HEK293 (cell line): ENCODE measurements at regions not wholly inside any gene's neighbourhood (a gene's known extent, or its start where the extent isn't known, plus 50 kb on each side); places are given as distances from the start of the nearest gene placed in this dataset.

Experiments used
- CTCF ChIA-PET: fragments of 350-600 bp; formaldehyde crosslinking; extraction: SDS; loops from one replicate; lab custom pipeline; 2021; ENCODE audit warnings: antibody characterized with exemption; lab: Yijun Ruan, JAX
- POLR2A ChIA-PET: fragments of 300-600 bp; formaldehyde crosslinking; extraction: SDS; loops from one replicate; lab custom pipeline; 2020; ENCODE audit warnings: antibody characterized with exemption, inconsistent platforms; lab: Yijun Ruan, JAX
- H3K27ac ChIP-seq: fragments of 200-500 bp; sonication (Bioruptor generic); 2 replicates; pipeline ENCODE4 v1.5.1; 2014; ENCODE audit warnings: low read depth, low read length, control low read depth, inconsistent platforms; ENCODE audit errors: extremely low read depth
- H3K36me3 ChIP-seq, 2 experiments: fragments of 200-500 bp in 1 of 2; sonication (Bioruptor generic) in 1 of 2; 1 replicate in 1 of 2; 2 replicates in 1 of 2; pipeline ENCODE4 v1.5.1; 2014 to 2017; ENCODE audit warnings: inconsistent platforms in 2 of 2, low read length in 2 of 2; ENCODE audit not compliant: control insufficient read depth in 2 of 2, insufficient read depth in 1 of 2
- H3K4me1 ChIP-seq: fragments of 200-500 bp; sonication (Bioruptor generic); 2 replicates; pipeline ENCODE4 v1.5.1; 2014; ENCODE audit warnings: mild to moderate bottlenecking, low read length, inconsistent platforms; ENCODE audit not compliant: control insufficient read depth, insufficient read depth
- H3K4me3 ChIP-seq: 2 replicates; pipeline ENCODE4 v1.5.1; 2011; ENCODE audit warnings: low read depth, mild to moderate bottlenecking, control low read depth, low read length, moderate library complexity
- H3K9me3 ChIP-seq: fragments of 200-500 bp; sonication (Bioruptor generic); 2 replicates; pipeline ENCODE4 v1.5.1; 2014; ENCODE audit warnings: low read depth, low read length, inconsistent platforms; ENCODE audit not compliant: control insufficient read depth, insufficient read depth
- BCL11A ChIP-seq: fragments of 450-650 bp; formaldehyde crosslinking; IDR thresholded peaks from 2 replicates; pipeline ENCODE4 v1.5.1; 2016; ENCODE audit warnings: low read depth, missing biosample characterization, missing genetic modification characterization
- BCL11B ChIP-seq: fragments of 450-650 bp; formaldehyde crosslinking; IDR thresholded peaks from 2 replicates; pipeline ENCODE4 v1.5.1; 2016; ENCODE audit warnings: low read depth, missing biosample characterization, missing genetic modification characterization
- REPIN1 ChIP-seq: fragments of 450-650 bp; formaldehyde crosslinking; IDR thresholded peaks from 2 replicates; pipeline ENCODE4 v1.5.1; 2017; ENCODE audit warnings: missing biosample characterization, missing genetic modification characterization, low read depth
- SCRT2 ChIP-seq: fragments of 450-650 bp; formaldehyde crosslinking; IDR thresholded peaks from 2 replicates; pipeline ENCODE4 v1.5.1; 2016; ENCODE audit warnings: missing biosample characterization, missing genetic modification characterization
- SP2 ChIP-seq: fragments of 450-650 bp; formaldehyde crosslinking; IDR thresholded peaks from 2 replicates; pipeline ENCODE4 v1.5.1; 2016; ENCODE audit warnings: missing biosample characterization, missing genetic modification characterization
- ZBTB17 ChIP-seq: fragments of 450-650 bp; formaldehyde crosslinking; IDR thresholded peaks from 2 replicates; pipeline ENCODE4 v1.5.1; 2016; ENCODE audit warnings: missing biosample characterization, missing genetic modification characterization
- ZNF121 ChIP-seq: fragments of 450-650 bp; formaldehyde crosslinking; IDR thresholded peaks from 2 replicates; pipeline ENCODE4 v1.5.1; 2016; ENCODE audit warnings: missing biosample characterization, missing genetic modification characterization
- ZNF174 ChIP-seq: fragments of 450-650 bp; formaldehyde crosslinking; IDR thresholded peaks from 2 replicates; pipeline ENCODE4 v1.5.0; 2017; ENCODE audit warnings: missing biosample characterization, mild to moderate bottlenecking, missing genetic modification characterization
- ZNF175 ChIP-seq: fragments of 450-650 bp; formaldehyde crosslinking; IDR thresholded peaks from 2 replicates; pipeline ENCODE4 v1.5.1; 2016; ENCODE audit warnings: missing biosample characterization, missing genetic modification characterization
- ZNF184 ChIP-seq: fragments of 450-650 bp; IDR thresholded peaks from 2 replicates; pipeline ENCODE4 v1.5.1; 2018; ENCODE audit warnings: missing biosample characterization, mild to moderate bottlenecking, missing genetic modification characterization
- ZNF223 ChIP-seq: fragments of 450-650 bp; formaldehyde crosslinking; IDR thresholded peaks from 2 replicates; pipeline ENCODE4 v1.5.1; 2016; ENCODE audit warnings: missing biosample characterization, missing genetic modification characterization
- ZNF239 ChIP-seq: fragments of 450-650 bp; formaldehyde crosslinking; IDR thresholded peaks from 2 replicates; pipeline ENCODE4 v1.5.1; 2016; ENCODE audit warnings: missing biosample characterization, missing genetic modification characterization
- ZNF423 ChIP-seq: fragments of 450-650 bp; formaldehyde crosslinking; IDR thresholded peaks from 2 replicates; pipeline ENCODE4 v1.5.1; 2016; ENCODE audit warnings: missing biosample characterization, missing genetic modification characterization
- ZNF510 ChIP-seq: fragments of 450-650 bp; formaldehyde crosslinking; IDR thresholded peaks from 2 replicates; pipeline ENCODE4 v1.5.1; 2018; ENCODE audit warnings: mild to moderate bottlenecking, missing genetic modification characterization, missing biosample characterization; ENCODE audit not compliant: insufficient replicate concordance
- ZNF600 ChIP-seq: fragments of 450-650 bp; formaldehyde crosslinking; IDR thresholded peaks from 2 replicates; pipeline ENCODE4 v1.5.1; 2016; ENCODE audit warnings: missing biosample characterization, missing genetic modification characterization
- ZNF626 ChIP-seq: fragments of 450-650 bp; sonication (Bioruptor Pico); formaldehyde crosslinking; IDR thresholded peaks from 2 replicates; pipeline ENCODE4 v1.5.1; 2018; ENCODE audit warnings: missing biosample characterization, missing genetic modification characterization, inconsistent platforms
- ZNF830 ChIP-seq: fragments of 450-650 bp; IDR thresholded peaks from 2 replicates; pipeline ENCODE4 v1.5.0; 2018; ENCODE audit warnings: missing biosample characterization, missing genetic modification characterization, low read depth, mild to moderate bottlenecking, moderate library complexity
- TF ChIP-seq, protein P1 (sequence below): fragments of 450-650 bp; formaldehyde crosslinking; IDR thresholded peaks from 2 replicates; pipeline ENCODE4 v1.5.1; 2016; ENCODE audit warnings: missing biosample characterization, missing genetic modification characterization
- TF ChIP-seq, protein P2 (sequence below): fragments of 450-650 bp; formaldehyde crosslinking; IDR thresholded peaks from 2 replicates; pipeline ENCODE4 v1.5.1; 2016; ENCODE audit warnings: missing biosample characterization, missing genetic modification characterization, borderline replicate concordance
- TF ChIP-seq, protein P3 (sequence below): fragments of 450-650 bp; formaldehyde crosslinking; IDR thresholded peaks from 2 replicates; pipeline ENCODE4 v1.5.1; 2016; ENCODE audit warnings: missing biosample characterization, missing genetic modification characterization
- TF ChIP-seq, protein P4 (sequence below): fragments of 450-650 bp; formaldehyde crosslinking; IDR thresholded peaks from 2 replicates; pipeline ENCODE4 v1.5.1; 2017; ENCODE audit warnings: missing biosample characterization, missing genetic modification characterization

DNA sequence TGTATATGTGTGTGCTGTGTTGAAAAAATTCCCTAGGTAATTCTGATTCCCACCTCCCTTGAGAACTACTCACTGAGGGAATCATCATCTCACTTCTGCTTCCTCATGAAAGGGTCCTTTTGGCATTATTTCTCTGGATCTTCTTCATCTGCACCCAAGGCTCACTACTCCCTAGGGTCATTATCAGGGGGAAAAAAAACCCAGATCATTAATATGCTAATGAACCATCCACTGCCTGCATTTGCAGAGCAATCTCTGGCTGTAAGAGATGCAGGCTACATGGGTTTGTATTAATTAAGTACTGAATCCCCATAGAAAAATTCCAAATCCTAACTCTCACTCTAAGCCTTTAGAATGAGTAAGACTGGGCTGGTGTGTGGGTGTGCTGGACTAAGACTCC is 68.0 kb upstream of the IGFBP5 start (continued):
- no peak for TF ChIP-seq BCL11A (tag by site-specific recombination)

DNA sequence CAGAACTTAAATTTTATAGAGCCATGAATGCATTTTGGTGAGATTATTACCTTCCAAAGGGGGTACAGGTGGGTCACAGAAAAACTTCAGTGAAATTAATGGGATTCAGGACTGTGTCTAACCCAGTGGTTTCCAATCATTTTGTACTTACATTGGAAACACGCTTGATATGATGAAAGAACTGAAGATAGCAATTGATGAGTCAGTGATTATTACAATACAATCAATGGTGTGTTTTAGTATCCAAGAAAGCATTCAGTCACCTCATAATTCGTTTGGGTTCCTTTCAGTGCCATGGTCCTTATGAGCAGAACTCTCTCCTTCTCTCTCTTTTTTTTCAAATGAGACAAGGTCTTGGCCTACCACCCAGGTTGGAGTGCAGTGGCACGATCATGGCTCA is 66.5 kb upstream of the IGFBP5 start:
- H3K4me3 ChIP-seq, result no peak overlapping the region
- H3K9me3 ChIP-seq, result no peaks in the 10 kb centered on the region
- no peaks in the 10 kb centered on the region for H3K36me3 ChIP-seq
- ChIA-PET CTCF (no interaction called here), POLR2A (no interaction called here)
- TF ChIP-seq, protein P1, sequence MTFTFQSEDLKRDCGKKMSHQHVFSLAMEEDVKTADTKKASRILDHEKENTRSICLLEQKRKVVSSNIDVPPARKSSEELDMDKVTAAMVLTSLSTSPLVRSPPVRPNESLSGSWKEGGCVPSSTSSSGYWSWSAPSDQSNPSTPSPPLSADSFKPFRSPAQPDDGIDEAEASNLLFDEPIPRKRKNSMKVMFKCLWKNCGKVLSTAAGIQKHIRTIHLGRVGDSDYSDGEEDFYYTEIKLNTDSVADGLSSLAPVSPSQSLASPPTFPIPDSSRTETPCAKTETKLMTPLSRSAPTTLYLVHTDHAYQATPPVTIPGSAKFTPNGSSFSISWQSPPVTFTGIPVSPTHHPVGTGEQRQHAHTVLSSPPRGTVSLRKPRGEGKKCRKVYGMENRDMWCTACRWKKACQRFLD (tag by site-specific recombination), result no peak
- TF ChIP-seq ZNF175 (tag by site-specific recombination), result no peak
- TF ChIP-seq, protein P2, sequence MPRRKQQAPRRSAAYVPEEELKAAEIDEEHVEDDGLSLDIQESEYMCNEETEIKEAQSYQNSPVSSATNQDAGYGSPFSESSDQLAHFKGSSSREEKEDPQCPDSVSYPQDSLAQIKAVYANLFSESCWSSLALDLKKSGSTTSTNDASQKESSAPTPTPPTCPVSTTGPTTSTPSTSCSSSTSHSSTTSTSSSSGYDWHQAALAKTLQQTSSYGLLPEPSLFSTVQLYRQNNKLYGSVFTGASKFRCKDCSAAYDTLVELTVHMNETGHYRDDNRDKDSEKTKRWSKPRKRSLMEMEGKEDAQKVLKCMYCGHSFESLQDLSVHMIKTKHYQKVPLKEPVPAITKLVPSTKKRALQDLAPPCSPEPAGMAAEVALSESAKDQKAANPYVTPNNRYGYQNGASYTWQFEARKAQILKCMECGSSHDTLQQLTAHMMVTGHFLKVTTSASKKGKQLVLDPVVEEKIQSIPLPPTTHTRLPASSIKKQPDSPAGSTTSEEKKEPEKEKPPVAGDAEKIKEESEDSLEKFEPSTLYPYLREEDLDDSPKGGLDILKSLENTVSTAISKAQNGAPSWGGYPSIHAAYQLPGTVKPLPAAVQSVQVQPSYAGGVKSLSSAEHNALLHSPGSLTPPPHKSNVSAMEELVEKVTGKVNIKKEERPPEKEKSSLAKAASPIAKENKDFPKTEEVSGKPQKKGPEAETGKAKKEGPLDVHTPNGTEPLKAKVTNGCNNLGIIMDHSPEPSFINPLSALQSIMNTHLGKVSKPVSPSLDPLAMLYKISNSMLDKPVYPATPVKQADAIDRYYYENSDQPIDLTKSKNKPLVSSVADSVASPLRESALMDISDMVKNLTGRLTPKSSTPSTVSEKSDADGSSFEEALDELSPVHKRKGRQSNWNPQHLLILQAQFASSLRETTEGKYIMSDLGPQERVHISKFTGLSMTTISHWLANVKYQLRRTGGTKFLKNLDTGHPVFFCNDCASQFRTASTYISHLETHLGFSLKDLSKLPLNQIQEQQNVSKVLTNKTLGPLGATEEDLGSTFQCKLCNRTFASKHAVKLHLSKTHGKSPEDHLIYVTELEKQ, result no peak
- TF ChIP-seq ZNF600 (tag by site-specific recombination), result no peak
- TF ChIP-seq, protein P3, sequence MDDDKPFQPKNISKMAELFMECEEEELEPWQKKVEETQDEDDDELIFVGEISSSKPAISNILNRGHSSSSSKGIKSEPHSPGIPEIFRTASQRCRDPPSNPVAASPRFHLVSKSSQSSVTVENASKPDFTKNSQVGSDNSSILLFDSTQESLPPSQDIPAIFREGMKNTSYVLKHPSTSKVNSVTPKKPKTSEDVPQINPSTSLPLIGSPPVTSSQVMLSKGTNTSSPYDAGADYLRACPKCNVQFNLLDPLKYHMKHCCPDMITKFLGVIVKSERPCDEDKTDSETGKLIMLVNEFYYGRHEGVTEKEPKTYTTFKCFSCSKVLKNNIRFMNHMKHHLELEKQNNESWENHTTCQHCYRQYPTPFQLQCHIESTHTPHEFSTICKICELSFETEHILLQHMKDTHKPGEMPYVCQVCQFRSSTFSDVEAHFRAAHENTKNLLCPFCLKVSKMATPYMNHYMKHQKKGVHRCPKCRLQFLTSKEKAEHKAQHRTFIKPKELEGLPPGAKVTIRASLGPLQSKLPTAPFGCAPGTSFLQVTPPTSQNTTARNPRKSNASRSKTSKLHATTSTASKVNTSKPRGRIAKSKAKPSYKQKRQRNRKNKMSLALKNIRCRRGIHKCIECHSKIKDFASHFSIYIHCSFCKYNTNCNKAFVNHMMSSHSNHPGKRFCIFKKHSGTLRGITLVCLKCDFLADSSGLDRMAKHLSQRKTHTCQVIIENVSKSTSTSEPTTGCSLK (tag by site-specific recombination), result no peak
- TF ChIP-seq ZNF830, result no peak
- TF ChIP-seq ZNF239 (tag by site-specific recombination), result no peak
- no peak for TF ChIP-seq ZNF510 (tag by site-specific recombination)
- TF ChIP-seq SP2, result no peak
- no peak for TF ChIP-seq ZBTB17
- no peak for TF ChIP-seq ZNF121 (tag by site-specific recombination)
- TF ChIP-seq SCRT2 (tag by site-specific recombination), result no peak
- no peak for TF ChIP-seq ZNF223
- TF ChIP-seq ZNF184 (tag by site-specific recombination), result no peak
- TF ChIP-seq, protein P4, sequence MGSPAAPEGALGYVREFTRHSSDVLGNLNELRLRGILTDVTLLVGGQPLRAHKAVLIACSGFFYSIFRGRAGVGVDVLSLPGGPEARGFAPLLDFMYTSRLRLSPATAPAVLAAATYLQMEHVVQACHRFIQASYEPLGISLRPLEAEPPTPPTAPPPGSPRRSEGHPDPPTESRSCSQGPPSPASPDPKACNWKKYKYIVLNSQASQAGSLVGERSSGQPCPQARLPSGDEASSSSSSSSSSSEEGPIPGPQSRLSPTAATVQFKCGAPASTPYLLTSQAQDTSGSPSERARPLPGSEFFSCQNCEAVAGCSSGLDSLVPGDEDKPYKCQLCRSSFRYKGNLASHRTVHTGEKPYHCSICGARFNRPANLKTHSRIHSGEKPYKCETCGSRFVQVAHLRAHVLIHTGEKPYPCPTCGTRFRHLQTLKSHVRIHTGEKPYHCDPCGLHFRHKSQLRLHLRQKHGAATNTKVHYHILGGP (tag by site-specific recombination), result no peak
- no peaks in the 10 kb centered on the region for H3K4me1 ChIP-seq
- H3K27ac ChIP-seq, result no peak overlapping the region

DNA sequence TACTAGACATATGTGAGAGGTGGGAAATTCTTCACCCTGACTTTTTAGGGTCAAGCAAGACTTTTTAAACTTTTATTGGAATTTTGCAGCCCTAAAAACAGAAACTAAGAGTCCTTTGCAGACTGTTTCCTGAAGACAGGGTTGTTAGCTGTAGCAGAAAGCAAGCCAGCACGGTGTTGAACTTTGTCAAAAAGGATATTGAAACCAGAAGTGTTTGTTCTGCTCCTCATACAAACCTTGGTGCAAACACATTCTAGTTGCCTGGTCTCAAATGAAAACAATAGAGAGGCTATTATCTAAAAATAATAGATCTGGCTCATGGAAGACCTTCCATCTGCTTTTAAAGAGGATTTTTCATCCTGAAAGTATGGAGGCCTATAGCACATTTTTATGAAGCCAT is 65.8 kb upstream of the IGFBP5 start:
- no peak overlapping the region for H3K4me3 ChIP-seq
- no peak overlapping the region for H3K27ac ChIP-seq
- H3K36me3 ChIP-seq, result no peaks in the 10 kb centered on the region
- ChIA-PET POLR2A (no interaction called here), CTCF (no interaction called here)
- TF ChIP-seq BCL11B (no peak), REPIN1 (tag by site-specific recombination) (no peak), ZNF626 (no peak), ZNF423 (tag by site-specific recombination) (no peak), ZNF174 (no peak)
- H3K4me1 ChIP-seq, result peaks cover 3% of the 10 kb centered on the region
- H3K9me3 ChIP-seq, result no peaks in the 10 kb centered on the region
